PC-9 (cell line): ENCODE measurements at regions not wholly inside any gene's neighbourhood (a gene's known extent, or its start where the extent isn't known, plus 50 kb on each side); places are given as distances from the start of the nearest gene placed in this dataset.

Experiments used
- CTCF ChIP-seq: fragments of 200-600 bp; sonication (generic); conservative IDR thresholded peaks from 2 replicates; pipeline ENCODE4 v1.6.1; 2017; ENCODE audit warnings: mixed run types, antibody characterized with exemption, mild to moderate bottlenecking, moderate library complexity
- EZH2 ChIP-seq: fragments of 200-600 bp; sonication (generic); IDR thresholded peaks from 2 replicates; pipeline ENCODE4 v1.8.0; 2017; ENCODE audit warnings: antibody characterized with exemption, low read depth

GRCh38 chr4:60562334-60562733 lies 637.8 kb upstream of the ADGRL3 start:
- TF ChIP-seq CTCF = no peak
- no peak for TF ChIP-seq EZH2
